ENCODE measurements at regions not wholly inside any gene's neighbourhood (a gene's known extent, or its start where the extent isn't known, plus 50 kb on each side); places are given as distances from the start of the nearest gene placed in this dataset.

DNA sequence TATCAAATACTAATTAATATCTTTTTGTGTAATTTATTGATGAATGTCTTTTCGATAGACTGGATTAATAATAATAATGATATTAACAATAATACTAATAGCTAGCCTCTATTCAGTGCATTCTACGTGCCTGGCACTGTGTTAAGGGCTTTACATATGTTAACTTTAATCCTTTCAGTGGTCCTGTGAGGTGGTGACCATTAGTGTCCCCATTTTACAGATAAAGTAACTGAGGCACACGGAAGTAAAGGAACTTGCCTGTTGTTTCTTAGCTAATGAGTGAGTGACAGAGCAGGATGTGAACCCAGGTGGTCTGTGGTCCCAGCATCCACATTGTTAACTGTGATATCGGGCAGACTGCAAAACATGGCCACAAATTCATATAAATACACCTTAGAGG, 335.7 kb upstream of the PROX1 start:
- TF ChIP-seq, protein P1, sequence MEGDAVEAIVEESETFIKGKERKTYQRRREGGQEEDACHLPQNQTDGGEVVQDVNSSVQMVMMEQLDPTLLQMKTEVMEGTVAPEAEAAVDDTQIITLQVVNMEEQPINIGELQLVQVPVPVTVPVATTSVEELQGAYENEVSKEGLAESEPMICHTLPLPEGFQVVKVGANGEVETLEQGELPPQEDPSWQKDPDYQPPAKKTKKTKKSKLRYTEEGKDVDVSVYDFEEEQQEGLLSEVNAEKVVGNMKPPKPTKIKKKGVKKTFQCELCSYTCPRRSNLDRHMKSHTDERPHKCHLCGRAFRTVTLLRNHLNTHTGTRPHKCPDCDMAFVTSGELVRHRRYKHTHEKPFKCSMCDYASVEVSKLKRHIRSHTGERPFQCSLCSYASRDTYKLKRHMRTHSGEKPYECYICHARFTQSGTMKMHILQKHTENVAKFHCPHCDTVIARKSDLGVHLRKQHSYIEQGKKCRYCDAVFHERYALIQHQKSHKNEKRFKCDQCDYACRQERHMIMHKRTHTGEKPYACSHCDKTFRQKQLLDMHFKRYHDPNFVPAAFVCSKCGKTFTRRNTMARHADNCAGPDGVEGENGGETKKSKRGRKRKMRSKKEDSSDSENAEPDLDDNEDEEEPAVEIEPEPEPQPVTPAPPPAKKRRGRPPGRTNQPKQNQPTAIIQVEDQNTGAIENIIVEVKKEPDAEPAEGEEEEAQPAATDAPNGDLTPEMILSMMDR (IDR thresholded peaks at IDR 0.05; ENCODE audit: borderline replicate concordance, extremely low read depth, insufficient read depth) = no peak
- intact Hi-C loops (cut with DNase I) = no loop called here
- FAIRE-seq = no peak

DNA sequence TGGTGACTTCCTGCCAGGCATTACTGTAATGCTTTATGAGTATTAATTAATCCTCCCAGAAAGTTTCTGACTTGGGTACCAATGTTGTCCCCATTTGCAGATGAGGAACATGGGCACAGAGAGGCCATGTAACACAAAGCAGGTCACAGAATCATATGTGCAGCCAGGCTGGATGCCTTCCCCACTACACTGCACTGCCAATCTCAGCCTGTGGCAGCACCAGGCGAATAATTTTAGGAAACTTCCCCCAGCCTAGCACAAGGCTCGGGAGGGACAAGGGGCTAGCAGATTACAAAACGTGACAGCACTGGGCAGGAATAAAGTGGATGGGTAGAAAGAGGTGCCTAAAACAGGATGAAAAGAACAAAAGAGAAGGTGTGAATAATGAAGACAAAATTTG, 331.7 kb upstream of the PROX1 start:
- Histone ChIP-seq H3K27ac (ENCODE audit: low read depth in 2 of 2, low read length in 2 of 2) (no peak overlapping the region), H3K27me3 (ENCODE audit: control insufficient read depth, insufficient read depth, low read length) (no peaks in the 10 kb centered on the region), H3K4me1 (ENCODE audit: control insufficient read depth in 2 of 3, insufficient read depth in 2 of 3, low read depth in 1 of 3, low read length in 3 of 3) (no peaks in the 10 kb centered on the region), H3K9me3 (ENCODE audit: control insufficient read depth in 2 of 3, insufficient read depth in 1 of 3, low read length in 3 of 3) (no peaks in the 10 kb centered on the region), H3K4me3 (ENCODE audit: low read length in 3 of 3) (no peak overlapping the region), H3K9ac (ENCODE audit: low read length in 3 of 3) (no peak overlapping the region), H3K36me3 (ENCODE audit: control insufficient read depth in 2 of 3, insufficient read depth in 3 of 3, low read length in 3 of 3) (no peaks in the 10 kb centered on the region)
- no peak for FAIRE-seq
- DNase-seq = no peak
- TF ChIP-seq, protein P1 (IDR thresholded peaks at IDR 0.05; ENCODE audit: borderline replicate concordance, extremely low read depth, insufficient read depth) = no peak
- intact Hi-C loops (cut with DNase I) = no loop called here

More for the DNA sequence above, 335.7 kb upstream of the PROX1 start:
- Histone ChIP-seq H3K4me1 (ENCODE audit: control insufficient read depth in 2 of 3, insufficient read depth in 2 of 3, low read depth in 1 of 3, low read length in 3 of 3) (no peaks in the 10 kb centered on the region), H3K9ac (ENCODE audit: low read length in 3 of 3) (no peak overlapping the region), H3K27ac (ENCODE audit: low read depth in 2 of 2, low read length in 2 of 2) (no peak overlapping the region), H3K36me3 (ENCODE audit: control insufficient read depth in 2 of 3, insufficient read depth in 3 of 3, low read length in 3 of 3) (no peaks in the 10 kb centered on the region), H3K27me3 (ENCODE audit: control insufficient read depth, insufficient read depth, low read length) (no peaks in the 10 kb centered on the region), H3K9me3 (ENCODE audit: control insufficient read depth in 2 of 3, insufficient read depth in 1 of 3, low read length in 3 of 3) (no peaks in the 10 kb centered on the region), H3K4me3 (ENCODE audit: low read length in 3 of 3) (no peak overlapping the region)
- DNase-seq = no peak

- intact Hi-C loops (cut with DNase I) = no loop called here
- FAIRE-seq (no peak), DNase-seq (no peak)
- no peaks in the 10 kb centered on the region for H3K36me3 ChIP-seq (ENCODE audit: control insufficient read depth in 2 of 3, insufficient read depth in 3 of 3, low read length in 3 of 3)
- H3K27ac ChIP-seq (ENCODE audit: low read depth in 2 of 2, low read length in 2 of 2) = no peak overlapping the region
- H3K9ac ChIP-seq (ENCODE audit: low read length in 3 of 3) = no peak overlapping the region
- no peaks in the 10 kb centered on the region for H3K4me1 ChIP-seq (ENCODE audit: control insufficient read depth in 2 of 3, insufficient read depth in 2 of 3, low read depth in 1 of 3, low read length in 3 of 3)
- TF ChIP-seq, protein P1 (IDR thresholded peaks at IDR 0.05; ENCODE audit: borderline replicate concordance, extremely low read depth, insufficient read depth) = no peak
- no peaks in the 10 kb centered on the region for H3K27me3 ChIP-seq (ENCODE audit: control insufficient read depth, insufficient read depth, low read length)
- no peaks in the 10 kb centered on the region for H3K9me3 ChIP-seq (ENCODE audit: control insufficient read depth in 2 of 3, insufficient read depth in 1 of 3, low read length in 3 of 3)
- no peak overlapping the region for H3K4me3 ChIP-seq (ENCODE audit: low read length in 3 of 3)
Measured at GRCh38 chr1:213656503-213656902, 331.3 kb upstream of the PROX1 start.

DNA sequence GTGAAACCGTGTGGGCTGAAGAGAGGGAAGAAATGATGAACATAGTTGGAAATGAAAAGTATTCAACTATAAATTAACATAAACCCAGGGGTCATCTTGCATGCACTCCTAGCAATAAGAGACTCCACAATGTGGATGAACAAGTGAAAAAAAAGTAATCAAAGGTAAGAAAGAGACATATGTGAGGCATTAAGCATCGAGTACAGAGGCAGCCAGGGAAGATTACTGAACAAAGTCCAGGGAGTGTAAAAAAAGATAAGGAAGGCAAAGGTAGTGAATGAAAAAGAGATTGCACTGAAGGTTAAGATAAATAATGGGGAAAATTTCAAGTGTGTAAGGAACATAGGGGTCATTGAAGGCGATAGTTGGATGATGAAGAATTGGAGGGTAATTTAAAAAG, 330.8 kb upstream of the PROX1 start:
- TF ChIP-seq, protein P1 (IDR thresholded peaks at IDR 0.05; ENCODE audit: borderline replicate concordance, extremely low read depth, insufficient read depth) = no peak
- Histone ChIP-seq H3K27me3 (ENCODE audit: control insufficient read depth, insufficient read depth, low read length) (no peaks in the 10 kb centered on the region), H3K4me3 (ENCODE audit: low read length in 3 of 3) (no peak overlapping the region), H3K27ac (ENCODE audit: low read depth in 2 of 2, low read length in 2 of 2) (no peak overlapping the region), H3K9ac (ENCODE audit: low read length in 3 of 3) (no peak overlapping the region), H3K9me3 (ENCODE audit: control insufficient read depth in 2 of 3, insufficient read depth in 1 of 3, low read length in 3 of 3) (no peaks in the 10 kb centered on the region), H3K36me3 (ENCODE audit: control insufficient read depth in 2 of 3, insufficient read depth in 3 of 3, low read length in 3 of 3) (no peaks in the 10 kb centered on the region), H3K4me1 (ENCODE audit: control insufficient read depth in 2 of 3, insufficient read depth in 2 of 3, low read depth in 1 of 3, low read length in 3 of 3) (no peaks in the 10 kb centered on the region)
- intact Hi-C loops (cut with DNase I) = no loop called here
- FAIRE-seq (no peak), DNase-seq (no peak)

Data from kidney (tissue), 13 donors.